ENCODE measurements at regions not wholly inside any gene's neighbourhood (a gene's known extent, or its start where the extent isn't known, plus 50 kb on each side); places are given as distances from the start of the nearest gene placed in this dataset.

DNA sequence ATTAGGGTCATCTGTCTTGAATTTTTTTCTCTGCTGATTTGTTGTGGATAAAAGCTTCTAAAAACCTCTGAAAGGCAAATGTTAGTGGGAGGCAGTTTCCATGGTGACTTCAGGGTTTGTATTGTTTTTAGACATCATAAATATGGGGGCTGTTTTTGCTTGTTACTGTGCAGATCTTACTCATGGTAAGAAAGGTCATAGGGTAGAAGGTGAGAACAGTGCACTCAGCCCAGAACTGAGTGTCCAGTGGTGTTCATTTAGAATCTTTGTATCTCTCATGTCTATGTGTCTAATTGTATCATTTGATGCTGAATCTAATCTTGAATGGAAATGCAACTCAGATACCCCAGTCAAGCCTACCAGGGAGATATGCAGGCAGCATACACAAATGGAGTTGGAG lies 609.8 kb downstream of the ZNF674 start:
- H3K27me3 ChIP-seq (ENCODE audit: insufficient read depth, low read length), result no peaks in the 10 kb centered on the region
- H3K9me3 ChIP-seq (ENCODE audit: low read depth, low read length), result no peaks in the 10 kb centered on the region
- no peaks in the 10 kb centered on the region for H3K4me1 ChIP-seq (ENCODE audit: insufficient read depth, low read length)
- H3K4me3 ChIP-seq (ENCODE audit: low read length), result no peak overlapping the region

GRCh38 chrX:45912316-45912715 lies 632.9 kb downstream of the ZNF674 start:
- no peaks in the 10 kb centered on the region for H3K9me3 ChIP-seq (ENCODE audit: low read depth, low read length)
- no peak overlapping the region for H3K4me3 ChIP-seq (ENCODE audit: low read length)
- H3K27me3 ChIP-seq (ENCODE audit: insufficient read depth, low read length), result no peaks in the 10 kb centered on the region
- no peaks in the 10 kb centered on the region for H3K4me1 ChIP-seq (ENCODE audit: insufficient read depth, low read length)

GRCh38 chrX:45907786-45908185 lies 637.4 kb downstream of the ZNF674 start:
- no peak overlapping the region for H3K4me3 ChIP-seq (ENCODE audit: low read length)
- H3K27me3 ChIP-seq (ENCODE audit: insufficient read depth, low read length), result no peaks in the 10 kb centered on the region
- no peaks in the 10 kb centered on the region for H3K9me3 ChIP-seq (ENCODE audit: low read depth, low read length)

DNA sequence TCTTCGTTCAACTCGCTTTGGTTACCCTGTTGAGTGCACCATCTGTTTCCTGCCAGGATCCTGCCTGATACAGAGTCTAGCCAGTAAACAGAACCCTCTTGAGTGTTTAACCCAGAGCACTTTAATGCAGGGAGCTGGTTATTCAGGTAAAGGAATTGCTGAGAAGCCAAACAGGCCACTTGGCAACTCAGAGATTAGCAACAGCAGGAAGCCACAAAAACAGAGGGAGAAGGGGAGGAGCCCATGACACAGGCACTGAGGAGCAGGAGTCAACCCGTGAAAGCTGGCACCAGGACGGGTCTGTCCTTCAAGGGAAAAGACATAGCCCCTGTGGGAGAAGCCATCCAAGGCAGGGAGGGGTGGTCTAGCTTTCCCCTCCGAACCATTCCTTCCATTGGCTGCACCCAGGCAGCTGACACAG lies 641.4 kb downstream of the ZNF674 start:
- H3K4me3 ChIP-seq (ENCODE audit: low read length), result no peak overlapping the region
- H3K27me3 ChIP-seq (ENCODE audit: insufficient read depth, low read length), result no peaks in the 10 kb centered on the region
- H3K9me3 ChIP-seq (ENCODE audit: low read depth, low read length), result no peaks in the 10 kb centered on the region
- no peaks in the 10 kb centered on the region for H3K4me1 ChIP-seq (ENCODE audit: insufficient read depth, low read length)

More at GRCh38 chrX:45907786-45908185, 637.4 kb downstream of the ZNF674 start:
- no peaks in the 10 kb centered on the region for H3K4me1 ChIP-seq (ENCODE audit: insufficient read depth, low read length)

GRCh38 chrX:45900766-45901615 lies 644.2 kb downstream of the ZNF674 start:
- no peaks in the 10 kb centered on the region for H3K4me1 ChIP-seq (ENCODE audit: insufficient read depth, low read length)
- no peak overlapping the region for H3K4me3 ChIP-seq (ENCODE audit: low read length)
- H3K27me3 ChIP-seq (ENCODE audit: insufficient read depth, low read length), result no peaks in the 10 kb centered on the region
- H3K9me3 ChIP-seq (ENCODE audit: low read depth, low read length), result no peaks in the 10 kb centered on the region

- Histone ChIP-seq H3K4me3 (ENCODE audit: low read length) (no peak overlapping the region), H3K4me1 (ENCODE audit: insufficient read depth, low read length) (no peaks in the 10 kb centered on the region), H3K27me3 (ENCODE audit: insufficient read depth, low read length) (no peaks in the 10 kb centered on the region), H3K9me3 (ENCODE audit: low read depth, low read length) (no peaks in the 10 kb centered on the region)
These were observed 650.2 kb downstream of the ZNF674 start for GRCh38 chrX:45894864-45895645.

DNA sequence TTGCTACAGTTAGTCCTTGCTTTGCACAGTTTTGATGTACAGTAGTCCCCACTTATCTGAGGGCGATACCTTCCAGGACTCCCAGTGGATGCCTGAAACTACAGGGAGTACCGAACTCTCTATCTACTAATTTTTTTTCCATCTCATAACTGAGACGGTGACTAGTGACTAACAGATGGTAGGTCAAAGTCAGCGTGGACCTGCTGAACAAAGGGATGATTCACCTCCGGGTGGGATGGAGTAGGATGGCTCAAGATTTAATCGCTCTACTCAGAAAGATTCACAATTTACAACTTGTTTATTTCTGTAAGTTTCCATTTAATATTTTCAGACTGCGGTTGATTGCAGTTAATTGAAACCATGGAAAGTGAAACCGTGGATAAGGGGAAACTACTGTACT lies 655.8 kb downstream of the ZNF674 start:
- Histone ChIP-seq H3K4me3 (ENCODE audit: low read length) (no peak overlapping the region), H3K27me3 (ENCODE audit: insufficient read depth, low read length) (no peaks in the 10 kb centered on the region), H3K4me1 (ENCODE audit: insufficient read depth, low read length) (no peaks in the 10 kb centered on the region), H3K9me3 (ENCODE audit: low read depth, low read length) (no peaks in the 10 kb centered on the region)

GRCh38 chrX:45888518-45888917 lies 656.7 kb downstream of the ZNF674 start:
- Histone ChIP-seq H3K4me3 (ENCODE audit: low read length) (no peak overlapping the region), H3K27me3 (ENCODE audit: insufficient read depth, low read length) (no peaks in the 10 kb centered on the region), H3K9me3 (ENCODE audit: low read depth, low read length) (no peaks in the 10 kb centered on the region), H3K4me1 (ENCODE audit: insufficient read depth, low read length) (no peaks in the 10 kb centered on the region)

GRCh38 chrX:45885931-45886330 lies 659.3 kb downstream of the ZNF674 start:
- H3K9me3 ChIP-seq (ENCODE audit: low read depth, low read length), result no peaks in the 10 kb centered on the region
- no peaks in the 10 kb centered on the region for H3K27me3 ChIP-seq (ENCODE audit: insufficient read depth, low read length)
- no peaks in the 10 kb centered on the region for H3K4me1 ChIP-seq (ENCODE audit: insufficient read depth, low read length)
- no peak overlapping the region for H3K4me3 ChIP-seq (ENCODE audit: low read length)

DNA sequence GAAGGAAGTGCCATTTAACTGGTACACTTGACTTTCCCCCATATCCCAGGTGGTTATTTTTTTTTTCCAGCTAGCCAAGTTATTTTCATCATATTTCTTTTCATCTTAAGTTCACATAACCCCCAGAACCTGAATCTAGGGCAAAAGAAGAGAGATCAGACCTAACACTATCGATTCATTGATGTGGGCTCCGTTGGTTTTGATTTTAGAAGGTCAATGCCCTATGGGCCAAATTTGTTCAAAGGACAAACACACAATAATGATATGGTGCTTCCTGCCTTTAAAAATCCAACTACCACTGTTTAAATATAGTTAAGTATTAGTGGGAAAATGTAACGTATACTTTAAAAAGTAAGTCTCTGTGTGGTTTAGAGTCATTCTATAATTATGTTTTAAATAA lies 665.7 kb downstream of the ZNF674 start:
- Histone ChIP-seq H3K27me3 (ENCODE audit: insufficient read depth, low read length) (no peaks in the 10 kb centered on the region), H3K4me1 (ENCODE audit: insufficient read depth, low read length) (no peaks in the 10 kb centered on the region), H3K9me3 (ENCODE audit: low read depth, low read length) (no peaks in the 10 kb centered on the region), H3K4me3 (ENCODE audit: low read length) (no peak overlapping the region)

DNA sequence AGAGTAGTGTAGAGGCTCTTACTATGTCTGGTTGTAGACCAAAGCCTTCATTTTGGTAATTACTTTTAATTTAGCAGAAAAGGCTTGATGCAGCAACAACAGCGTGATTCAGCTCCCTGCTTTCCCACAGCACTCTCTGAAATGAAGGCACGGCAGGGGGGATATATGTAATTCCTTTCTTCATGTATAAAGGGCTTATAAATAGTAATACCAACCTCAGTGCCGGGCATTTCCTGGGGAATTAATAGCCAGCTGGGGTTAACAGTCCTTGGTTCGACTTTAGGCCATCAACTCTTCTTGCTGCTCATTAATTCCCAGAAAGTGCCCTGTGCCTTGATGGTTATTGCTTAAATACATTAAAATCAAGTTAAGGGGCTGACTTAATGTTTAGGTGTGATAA lies 669.0 kb downstream of the ZNF674 start:
- Histone ChIP-seq H3K4me3 (ENCODE audit: low read length) (no peak overlapping the region), H3K9me3 (ENCODE audit: low read depth, low read length) (no peaks in the 10 kb centered on the region), H3K4me1 (ENCODE audit: insufficient read depth, low read length) (no peaks in the 10 kb centered on the region), H3K27me3 (ENCODE audit: insufficient read depth, low read length) (no peaks in the 10 kb centered on the region)

DNA sequence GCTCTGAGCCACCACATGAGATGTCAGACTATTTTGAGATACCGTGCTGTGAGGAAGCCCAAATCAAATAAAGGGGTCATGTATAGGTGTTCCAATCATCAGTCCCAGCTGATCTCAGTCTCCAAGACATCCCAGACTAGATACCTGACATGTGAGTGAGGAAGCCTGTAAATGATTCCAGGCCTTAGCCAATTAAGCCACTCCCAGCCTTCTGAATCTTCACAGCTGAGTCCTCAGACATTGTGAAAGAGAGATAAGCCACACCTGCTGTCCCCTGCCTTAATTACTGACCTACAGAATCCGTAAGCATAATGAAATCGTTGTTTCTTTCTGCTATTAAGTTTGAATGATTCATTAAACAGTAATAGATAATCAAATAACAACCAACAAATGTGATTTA lies 671.4 kb downstream of the ZNF674 start:
- Histone ChIP-seq H3K4me1 (ENCODE audit: insufficient read depth, low read length) (no peaks in the 10 kb centered on the region), H3K4me3 (ENCODE audit: low read length) (no peak overlapping the region), H3K27me3 (ENCODE audit: insufficient read depth, low read length) (no peaks in the 10 kb centered on the region), H3K9me3 (ENCODE audit: low read depth, low read length) (no peaks in the 10 kb centered on the region)

- no peaks in the 10 kb centered on the region for H3K27me3 ChIP-seq (ENCODE audit: insufficient read depth, low read length)
- H3K4me3 ChIP-seq (ENCODE audit: low read length), result no peak overlapping the region
- no peaks in the 10 kb centered on the region for H3K4me1 ChIP-seq (ENCODE audit: insufficient read depth, low read length)
- H3K9me3 ChIP-seq (ENCODE audit: low read depth, low read length), result no peaks in the 10 kb centered on the region
These were observed 671.8 kb upstream of the DIPK2B start for GRCh38 chrX:45872480-45872879.

DNA sequence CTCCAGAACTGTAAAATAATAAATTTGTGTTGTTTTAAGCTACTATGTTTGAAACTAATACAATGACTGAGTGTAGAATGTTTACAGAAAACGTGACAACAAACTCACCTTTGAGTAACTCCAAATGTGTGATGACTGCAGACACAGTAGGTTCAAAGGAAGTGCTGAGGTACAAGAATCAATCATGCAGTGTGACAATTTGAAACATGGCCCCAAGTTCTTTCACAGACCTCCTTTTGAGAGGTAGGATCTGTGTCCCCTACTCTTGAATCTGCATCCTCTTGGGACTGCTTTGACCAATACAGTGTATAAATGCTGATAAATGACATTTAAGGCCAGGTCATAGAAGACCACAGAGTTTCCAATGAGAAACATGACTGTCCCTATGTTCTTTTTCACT lies 667.7 kb upstream of the DIPK2B start:
- H3K9me3 ChIP-seq (ENCODE audit: low read depth, low read length), result no peaks in the 10 kb centered on the region
- H3K27me3 ChIP-seq (ENCODE audit: insufficient read depth, low read length), result no peaks in the 10 kb centered on the region
- no peak overlapping the region for H3K4me3 ChIP-seq (ENCODE audit: low read length)
- no peaks in the 10 kb centered on the region for H3K4me1 ChIP-seq (ENCODE audit: insufficient read depth, low read length)

DNA sequence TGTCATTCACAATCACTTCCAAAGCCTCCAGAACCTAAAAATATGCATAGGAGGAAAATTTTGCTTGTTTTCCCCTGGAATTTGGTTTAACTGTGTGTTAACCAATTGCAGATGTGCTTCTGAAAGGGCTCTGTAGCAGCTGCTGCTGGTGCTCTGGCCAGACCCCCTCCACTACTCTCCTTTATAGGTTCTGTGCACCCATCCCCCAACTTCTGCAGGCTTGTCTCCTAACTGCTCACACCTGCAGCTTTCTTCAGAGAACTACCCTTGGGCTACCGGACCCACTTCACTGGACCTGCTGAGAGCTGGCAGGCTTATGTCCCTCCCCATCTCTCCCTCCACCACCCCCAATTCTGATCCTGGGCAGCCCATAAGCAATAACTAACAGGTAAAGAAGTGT lies 662.1 kb upstream of the DIPK2B start:
- Histone ChIP-seq H3K27me3 (ENCODE audit: insufficient read depth, low read length) (no peaks in the 10 kb centered on the region), H3K4me1 (ENCODE audit: insufficient read depth, low read length) (no peaks in the 10 kb centered on the region), H3K4me3 (ENCODE audit: low read length) (no peak overlapping the region), H3K9me3 (ENCODE audit: low read depth, low read length) (no peaks in the 10 kb centered on the region)

All from mononuclear cell (primary cell).